SU-DHL-6 (cell line): ENCODE measurements at regions not wholly inside any gene's neighbourhood (a gene's known extent, or its start where the extent isn't known, plus 50 kb on each side); places are given as distances from the start of the nearest gene placed in this dataset.

Source experiments
- H2AFZ ChIP-seq: fragments of 200-600 bp; sonication (generic); 2 replicates; pipeline ENCODE4 v1.6.1; 2014; ENCODE audit warnings: low read depth, mild to moderate bottlenecking, moderate library complexity, mixed read lengths, antibody characterized with exemption, low read length; ENCODE audit not compliant: severe bottlenecking
- H3F3A ChIP-seq: fragments of 200-600 bp; shearing (Covaris generic); 2 replicates; pipeline ENCODE4 v1.6.0; 2016; ENCODE audit warnings: antibody characterized with exemption, mild to moderate bottlenecking; ENCODE audit not compliant: insufficient read depth
- H3K27ac ChIP-seq: fragments of 200-600 bp; sonication (generic); 2 replicates; pipeline ENCODE4 v1.5.1; 2016; ENCODE audit warnings: low read depth, mild to moderate bottlenecking, low read length, moderate library complexity, mixed read lengths
- H3K27me3 ChIP-seq: fragments of 200-600 bp; sonication (generic), shearing (Covaris generic); 2 replicates; pipeline ENCODE4 v1.6.0; 2014; ENCODE audit warnings: mild to moderate bottlenecking, low read length
- H3K36me3 ChIP-seq: fragments of 200-600 bp; sonication (generic); 2 replicates; pipeline ENCODE4 v1.6.1; 2014; ENCODE audit warnings: mild to moderate bottlenecking, low read length, mixed read lengths
- H3K4me2 ChIP-seq: fragments of 300-600, 200-600 bp; shearing (Covaris generic), sonication (generic); 2 replicates; pipeline ENCODE4 v1.6.0; 2014; ENCODE audit warnings: low read length, low read depth, mild to moderate bottlenecking; ENCODE audit not compliant: poor library complexity, severe bottlenecking
- H3K4me3 ChIP-seq: fragments of 200-600 bp; sonication (generic); 2 replicates; pipeline ENCODE4 v1.5.1; 2014; ENCODE audit warnings: antibody characterized with exemption, low read length, mild to moderate bottlenecking, mixed read lengths; ENCODE audit not compliant: insufficient read depth, poor library complexity, severe bottlenecking
- H3K79me2 ChIP-seq: fragments of 200-600 bp; sonication (generic); 2 replicates; pipeline ENCODE4 v1.6.1; 2014; ENCODE audit warnings: mild to moderate bottlenecking, low read length, moderate library complexity; ENCODE audit not compliant: insufficient read depth
- H3K9ac ChIP-seq: fragments of 200-600 bp; sonication (generic); 2 replicates; pipeline ENCODE4 v1.7.0; 2014; ENCODE audit warnings: mild to moderate bottlenecking, low read length
- H3K9me2 ChIP-seq: fragments of 200-600 bp; sonication (generic); replicated peaks from 2 replicates; pipeline ENCODE4 v1.6.1; 2014; ENCODE audit warnings: low read length; ENCODE audit not compliant: insufficient read depth
- H3K9me3 ChIP-seq: fragments of 200-600 bp; sonication (generic); 2 replicates; pipeline ENCODE4 v1.6.1; 2014; ENCODE audit warnings: low read length, mixed read lengths; ENCODE audit not compliant: insufficient read depth
- H4K20me1 ChIP-seq: fragments of 200-600 bp; sonication (generic); 2 replicates; pipeline ENCODE4 v1.6.1; 2014; ENCODE audit warnings: low read depth, mild to moderate bottlenecking, antibody characterized with exemption, low read length, moderate library complexity, mixed read lengths
- EZH2phosphoT487 ChIP-seq: fragments of 200-600 bp; sonication (generic), shearing (Covaris generic); conservative IDR thresholded peaks from 2 replicates; pipeline ENCODE4 v1.6.1; 2018; ENCODE audit warnings: mild to moderate bottlenecking, antibody characterized with exemption, low read length, moderate library complexity, mixed read lengths
- TF ChIP-seq, protein P1 (sequence below): fragments of 200-600 bp; sonication (generic); IDR thresholded peaks from one replicate; pipeline ENCODE4 v1.5.1; 2017; ENCODE audit warnings: antibody characterized with exemption, mild to moderate bottlenecking, low read length, moderate library complexity; ENCODE audit not compliant: insufficient read depth, poor library complexity, severe bottlenecking

DNA sequence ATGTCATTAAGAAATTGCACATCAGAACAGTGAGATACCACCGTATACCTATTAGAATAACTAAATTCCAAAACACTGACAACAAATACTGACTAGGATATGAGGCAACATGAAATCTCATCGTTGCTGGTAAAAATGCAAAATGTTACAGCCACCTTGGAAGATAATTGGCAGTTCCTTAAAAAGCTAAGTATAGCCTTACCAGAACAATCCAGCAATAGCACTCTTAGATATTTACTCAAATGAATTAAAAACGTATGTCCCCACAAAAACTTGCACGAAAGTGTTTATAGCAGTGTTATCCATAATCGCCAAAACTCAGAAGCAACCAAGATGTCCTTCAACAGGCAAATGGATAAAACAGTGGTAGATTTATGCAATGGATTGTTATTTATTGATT is 241.7 kb downstream of the EPHA4 start:
- Histone ChIP-seq H3K9me2 (no peaks in the 10 kb centered on the region), H4K20me1 (no peaks in the 10 kb centered on the region), H3K27ac (no peak overlapping the region), H3K79me2 (no peaks in the 10 kb centered on the region), H3K27me3 (no peaks in the 10 kb centered on the region), H3K9me3 (no peaks in the 10 kb centered on the region), H3K36me3 (no peaks in the 10 kb centered on the region), H3K4me3 (no peak overlapping the region), H3K9ac (no peak overlapping the region), H3F3A (no peaks in the 10 kb centered on the region), H3K4me2 (no peak overlapping the region), H2AFZ (no peak overlapping the region)
- no peak for TF ChIP-seq EZH2phosphoT487
- TF ChIP-seq, protein P1, sequence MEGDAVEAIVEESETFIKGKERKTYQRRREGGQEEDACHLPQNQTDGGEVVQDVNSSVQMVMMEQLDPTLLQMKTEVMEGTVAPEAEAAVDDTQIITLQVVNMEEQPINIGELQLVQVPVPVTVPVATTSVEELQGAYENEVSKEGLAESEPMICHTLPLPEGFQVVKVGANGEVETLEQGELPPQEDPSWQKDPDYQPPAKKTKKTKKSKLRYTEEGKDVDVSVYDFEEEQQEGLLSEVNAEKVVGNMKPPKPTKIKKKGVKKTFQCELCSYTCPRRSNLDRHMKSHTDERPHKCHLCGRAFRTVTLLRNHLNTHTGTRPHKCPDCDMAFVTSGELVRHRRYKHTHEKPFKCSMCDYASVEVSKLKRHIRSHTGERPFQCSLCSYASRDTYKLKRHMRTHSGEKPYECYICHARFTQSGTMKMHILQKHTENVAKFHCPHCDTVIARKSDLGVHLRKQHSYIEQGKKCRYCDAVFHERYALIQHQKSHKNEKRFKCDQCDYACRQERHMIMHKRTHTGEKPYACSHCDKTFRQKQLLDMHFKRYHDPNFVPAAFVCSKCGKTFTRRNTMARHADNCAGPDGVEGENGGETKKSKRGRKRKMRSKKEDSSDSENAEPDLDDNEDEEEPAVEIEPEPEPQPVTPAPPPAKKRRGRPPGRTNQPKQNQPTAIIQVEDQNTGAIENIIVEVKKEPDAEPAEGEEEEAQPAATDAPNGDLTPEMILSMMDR = no peak

GRCh38 chr2:221334481-221335218 is 237.5 kb downstream of the EPHA4 start:
- no peak overlapping the region for H2AFZ ChIP-seq
- no peaks in the 10 kb centered on the region for H3F3A ChIP-seq
- H3K9me2 ChIP-seq = no peaks in the 10 kb centered on the region
- H3K79me2 ChIP-seq = no peaks in the 10 kb centered on the region
- H3K36me3 ChIP-seq = no peaks in the 10 kb centered on the region
- no peaks in the 10 kb centered on the region for H3K9me3 ChIP-seq
- H3K27me3 ChIP-seq = no peaks in the 10 kb centered on the region
- H3K4me3 ChIP-seq = no peak overlapping the region
- TF ChIP-seq EZH2phosphoT487 = no peak
- TF ChIP-seq, protein P1 = no peak
- H3K27ac ChIP-seq = no peak overlapping the region
- H3K4me2 ChIP-seq = no peak overlapping the region
- no peak overlapping the region for H3K9ac ChIP-seq
- H4K20me1 ChIP-seq = no peaks in the 10 kb centered on the region

GRCh38 chr2:221335219-221335752 is 236.8 kb downstream of the EPHA4 start:
- H4K20me1 ChIP-seq = no peaks in the 10 kb centered on the region
- no peaks in the 10 kb centered on the region for H3K27me3 ChIP-seq
- H2AFZ ChIP-seq = no peak overlapping the region
- H3K9me2 ChIP-seq = no peaks in the 10 kb centered on the region
- H3K27ac ChIP-seq = no peak overlapping the region
- no peaks in the 10 kb centered on the region for H3K79me2 ChIP-seq
- no peak overlapping the region for H3K4me2 ChIP-seq
- no peaks in the 10 kb centered on the region for H3K9me3 ChIP-seq
- no peak for TF ChIP-seq EZH2phosphoT487
- TF ChIP-seq, protein P1 = no peak
- H3K4me3 ChIP-seq = no peak overlapping the region
- no peak overlapping the region for H3K9ac ChIP-seq
- no peaks in the 10 kb centered on the region for H3F3A ChIP-seq
- no peaks in the 10 kb centered on the region for H3K36me3 ChIP-seq
